ES-I3 (cell line): ENCODE measurements at regions not wholly inside any gene's neighbourhood (a gene's known extent, or its start where the extent isn't known, plus 50 kb on each side); places are given as distances from the start of the nearest gene placed in this dataset.
"Not testable (repeated sequence)": the region's sequence is repeated elsewhere in the genome, so short reads cannot be mapped to it uniquely, and the experiment has no call there.

ENCODE experiments used
- H3K36me3 ChIP-seq: 2 replicates; pipeline ENCODE4 v1.6.1; 2013; ENCODE audit warnings: mild to moderate bottlenecking, low read length, control low read depth, moderate library complexity; ENCODE audit not compliant: insufficient read depth
- H3K4me1 ChIP-seq: 2 replicates; pipeline ENCODE4 v1.6.1; 2013; ENCODE audit warnings: mild to moderate bottlenecking, control low read depth, low read length; ENCODE audit not compliant: insufficient read depth
- H3K9ac ChIP-seq: 2 replicates; pipeline ENCODE4 v1.6.1; 2013; ENCODE audit warnings: low read depth, mild to moderate bottlenecking, low read length, moderate library complexity
- H3K9me3 ChIP-seq: 2 replicates; pipeline ENCODE4 v1.6.1; 2013; ENCODE audit warnings: mild to moderate bottlenecking, low read length, moderate library complexity; ENCODE audit not compliant: control insufficient read depth, insufficient read depth

DNA sequence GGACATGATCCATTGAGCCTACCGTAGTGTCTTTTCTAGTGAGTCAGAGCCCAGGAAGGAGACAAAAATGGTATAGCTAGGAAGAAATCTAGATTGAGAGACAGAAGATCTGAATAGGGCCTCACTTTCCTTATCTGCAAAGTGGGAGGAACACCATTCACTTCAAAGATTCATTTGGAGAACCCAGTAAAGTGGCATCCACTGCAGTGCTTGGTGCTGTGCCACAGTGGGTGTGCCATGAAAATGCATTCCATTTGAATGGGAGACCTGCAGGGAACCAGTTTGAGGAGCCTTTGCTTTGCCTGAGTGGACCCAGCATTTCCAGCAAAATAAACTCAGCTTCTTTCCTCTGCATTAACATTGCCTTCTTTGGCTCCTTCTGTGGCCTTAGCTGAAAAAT lies 470.5 kb upstream of the CADM1 start:
- no peaks in the 10 kb centered on the region; the same call in 1 of the 2 replicates for H3K9me3 ChIP-seq
- peaks cover 5% of the 10 kb centered on the region; the same call in 1 of the 2 replicates for H3K4me1 ChIP-seq
- H3K36me3 ChIP-seq, result no peaks in the 10 kb centered on the region
- H3K9ac ChIP-seq, result peak overlapping the region; percentile 51; the same call in 1 of the 2 replicates

DNA sequence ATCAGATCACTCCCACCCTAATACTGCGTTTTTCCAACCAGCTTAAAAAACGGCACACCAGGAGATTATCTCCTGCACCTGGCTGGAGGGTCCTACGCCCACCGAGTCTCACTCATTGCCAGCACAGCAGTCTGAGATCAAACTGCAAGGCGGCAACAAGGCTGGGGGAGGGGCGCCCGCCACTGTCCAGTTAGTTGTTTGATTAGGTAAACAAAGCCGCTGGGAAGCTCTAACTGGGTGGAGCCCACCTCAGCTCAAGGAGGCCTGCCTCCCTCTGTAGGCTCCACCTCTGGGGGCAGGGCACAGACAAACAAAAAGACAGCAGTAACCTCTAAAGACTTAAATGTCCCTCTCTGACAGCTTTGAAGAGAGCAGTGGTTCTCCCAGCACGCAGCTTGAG lies 463.0 kb upstream of the CADM1 start:
- not testable (repeated sequence) for H3K36me3 ChIP-seq, H3K9me3 ChIP-seq, H3K4me1 ChIP-seq
- peak overlapping the region; percentile 3; the same call in 1 of the 2 replicates for H3K9ac ChIP-seq

DNA sequence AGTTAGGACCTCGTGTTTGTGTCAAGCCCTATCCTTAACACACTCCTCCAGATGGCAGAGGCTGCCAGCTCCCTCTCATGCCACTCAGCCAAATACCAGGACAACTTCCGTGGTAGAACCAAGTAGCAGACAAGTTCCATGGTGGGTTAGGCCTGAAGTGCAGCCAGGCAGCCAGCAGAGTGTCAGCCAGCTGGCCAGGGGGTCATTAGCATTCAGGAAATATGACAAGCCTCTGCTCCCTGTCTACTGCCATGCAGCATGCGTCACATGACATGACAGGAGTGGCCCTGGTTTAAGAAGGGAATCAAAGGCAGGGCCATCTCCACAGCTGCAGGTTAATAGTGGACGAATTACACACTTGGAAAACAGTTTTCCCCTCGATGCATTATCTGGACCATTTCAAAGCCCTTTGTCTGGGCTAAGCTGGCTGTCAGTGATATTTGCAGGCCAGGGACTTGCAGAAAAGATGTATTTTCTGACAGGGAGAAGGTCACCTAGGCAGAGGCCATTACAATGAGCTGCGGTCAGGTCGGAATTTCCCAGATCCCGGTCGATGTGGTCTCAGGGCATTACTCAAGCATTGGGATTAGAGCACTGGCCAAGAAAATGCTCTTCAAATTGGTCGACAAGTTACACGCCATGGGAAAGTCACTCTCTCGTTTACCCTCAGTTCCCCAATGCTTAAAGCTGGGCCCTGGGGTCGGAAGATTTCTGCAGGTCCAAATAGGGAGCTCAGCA lies 461.7 kb upstream of the CADM1 start:
- no peak overlapping the region for H3K9ac ChIP-seq
- H3K9me3 ChIP-seq, result no peaks in the 10 kb centered on the region
- no peaks in the 10 kb centered on the region for H3K4me1 ChIP-seq
- H3K36me3 ChIP-seq, result no peaks in the 10 kb centered on the region

DNA sequence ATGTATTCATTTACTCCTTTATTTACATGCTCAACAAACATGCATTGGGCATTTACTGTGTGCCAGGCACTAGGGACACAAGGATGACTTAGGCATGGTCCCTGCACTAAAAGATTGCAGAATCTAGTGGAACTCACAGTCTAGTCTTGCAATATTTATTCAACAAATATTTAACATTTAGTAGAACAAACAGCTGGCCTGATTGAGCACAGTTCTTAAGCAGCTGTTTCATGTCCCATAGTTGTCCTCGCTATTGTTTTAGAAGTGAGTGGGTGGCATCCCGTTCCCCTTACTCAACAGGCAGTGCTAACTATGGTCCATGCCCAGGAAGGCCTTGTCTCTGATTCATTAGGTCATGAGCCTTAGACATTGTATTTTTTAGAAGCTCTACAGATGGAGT lies 459.9 kb upstream of the CADM1 start:
- H3K9ac ChIP-seq, result no peak overlapping the region
- no peaks in the 10 kb centered on the region for H3K9me3 ChIP-seq
- H3K36me3 ChIP-seq, result no peaks in the 10 kb centered on the region
- no peaks in the 10 kb centered on the region for H3K4me1 ChIP-seq

DNA sequence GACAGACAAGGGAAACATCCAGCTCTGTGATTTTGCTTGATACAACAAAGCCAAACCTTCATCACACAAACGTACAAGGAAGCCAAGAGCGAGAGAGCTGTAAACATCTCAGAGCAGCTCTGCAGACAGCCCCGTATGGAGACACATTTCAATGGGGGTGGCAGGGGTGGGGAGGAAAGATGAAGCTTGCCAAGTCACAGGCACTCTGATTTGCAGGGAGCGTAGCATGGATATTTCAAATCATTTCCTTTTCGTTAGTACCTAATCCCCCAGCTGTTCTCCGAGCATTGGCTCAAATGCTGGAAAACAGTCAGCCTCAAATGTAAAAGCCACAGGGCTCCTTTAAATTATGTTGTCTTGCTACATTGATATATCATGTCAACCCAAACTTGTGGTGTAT lies 458.9 kb upstream of the CADM1 start:
- Histone ChIP-seq H3K4me1 (0 out of 2 replicates have a peak, but pooled peaks cover 3% of the 10 kb centered on the region), H3K36me3 (no peaks in the 10 kb centered on the region), H3K9me3 (no peaks in the 10 kb centered on the region), H3K9ac (no peak overlapping the region)

DNA sequence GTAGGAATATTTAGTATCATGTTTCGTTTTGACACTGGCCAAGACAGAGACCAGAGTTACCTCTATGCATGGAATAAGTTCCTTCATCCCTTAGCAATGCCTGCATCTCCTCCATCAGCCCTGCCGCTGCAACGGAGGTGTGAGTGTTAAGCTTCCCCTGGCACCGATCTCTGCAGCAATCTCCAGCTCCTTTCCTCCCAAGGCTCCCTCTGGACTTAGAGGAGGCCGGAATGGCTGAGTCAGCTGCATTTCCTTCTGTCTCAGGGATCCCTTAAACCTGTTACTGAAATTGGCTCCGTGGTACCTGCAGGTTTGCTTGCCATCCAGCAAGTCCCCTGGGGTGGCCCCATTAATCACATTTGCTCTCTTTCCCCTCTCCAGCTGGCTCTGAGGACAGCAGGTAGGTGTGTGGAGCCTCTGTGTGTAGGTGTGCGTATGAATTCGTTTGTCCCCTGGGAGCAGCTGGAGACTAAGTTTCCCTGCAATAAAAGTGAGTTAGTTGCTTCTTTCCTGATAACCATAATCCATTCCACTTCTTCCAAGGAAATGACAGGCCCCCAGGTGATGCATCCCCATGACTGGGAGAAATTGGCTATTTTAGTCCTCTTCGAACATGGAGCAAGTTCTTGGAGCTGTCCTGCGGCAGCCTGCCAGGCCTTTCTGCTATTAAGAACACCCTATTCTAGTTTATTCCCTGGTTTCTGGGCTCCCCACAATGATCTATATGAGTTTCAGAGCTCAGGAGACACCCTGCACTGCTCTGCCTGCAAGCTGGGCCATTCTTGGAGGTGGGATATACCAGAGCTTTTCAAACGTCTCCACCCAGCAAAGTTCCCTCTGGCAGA lies 457.2 kb upstream of the CADM1 start:
- no peak overlapping the region for H3K9ac ChIP-seq
- no peaks in the 10 kb centered on the region for H3K36me3 ChIP-seq
- 0 out of 2 replicates have a peak, but pooled peaks cover 4% of the 10 kb centered on the region for H3K4me1 ChIP-seq
- H3K9me3 ChIP-seq, result no peaks in the 10 kb centered on the region

DNA sequence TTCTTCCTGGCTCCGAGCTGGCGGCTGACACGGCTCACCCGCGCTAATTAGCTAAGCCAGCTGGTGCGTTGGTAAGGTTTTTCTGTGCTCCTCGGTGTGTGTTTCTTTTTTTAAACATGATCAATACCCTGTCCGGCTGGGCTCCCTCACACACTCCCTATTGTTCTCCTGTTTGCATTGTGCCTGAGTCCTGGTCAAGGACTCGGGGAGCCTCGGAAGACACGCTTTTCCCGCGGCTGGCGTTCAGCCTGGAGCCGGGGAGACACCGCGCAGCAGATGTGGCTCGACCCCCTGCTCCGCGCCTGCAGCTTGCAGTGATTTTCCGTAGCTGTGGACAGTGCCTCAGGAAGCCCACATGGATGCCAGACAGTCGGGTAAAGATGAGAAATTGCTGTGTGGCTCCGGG lies 454.9 kb upstream of the CADM1 start:
- Histone ChIP-seq H3K36me3 (no peaks in the 10 kb centered on the region), H3K9me3 (no peaks in the 10 kb centered on the region), H3K4me1 (0 out of 2 replicates have a peak, but pooled peaks cover 4% of the 10 kb centered on the region), H3K9ac (no peak overlapping the region)

DNA sequence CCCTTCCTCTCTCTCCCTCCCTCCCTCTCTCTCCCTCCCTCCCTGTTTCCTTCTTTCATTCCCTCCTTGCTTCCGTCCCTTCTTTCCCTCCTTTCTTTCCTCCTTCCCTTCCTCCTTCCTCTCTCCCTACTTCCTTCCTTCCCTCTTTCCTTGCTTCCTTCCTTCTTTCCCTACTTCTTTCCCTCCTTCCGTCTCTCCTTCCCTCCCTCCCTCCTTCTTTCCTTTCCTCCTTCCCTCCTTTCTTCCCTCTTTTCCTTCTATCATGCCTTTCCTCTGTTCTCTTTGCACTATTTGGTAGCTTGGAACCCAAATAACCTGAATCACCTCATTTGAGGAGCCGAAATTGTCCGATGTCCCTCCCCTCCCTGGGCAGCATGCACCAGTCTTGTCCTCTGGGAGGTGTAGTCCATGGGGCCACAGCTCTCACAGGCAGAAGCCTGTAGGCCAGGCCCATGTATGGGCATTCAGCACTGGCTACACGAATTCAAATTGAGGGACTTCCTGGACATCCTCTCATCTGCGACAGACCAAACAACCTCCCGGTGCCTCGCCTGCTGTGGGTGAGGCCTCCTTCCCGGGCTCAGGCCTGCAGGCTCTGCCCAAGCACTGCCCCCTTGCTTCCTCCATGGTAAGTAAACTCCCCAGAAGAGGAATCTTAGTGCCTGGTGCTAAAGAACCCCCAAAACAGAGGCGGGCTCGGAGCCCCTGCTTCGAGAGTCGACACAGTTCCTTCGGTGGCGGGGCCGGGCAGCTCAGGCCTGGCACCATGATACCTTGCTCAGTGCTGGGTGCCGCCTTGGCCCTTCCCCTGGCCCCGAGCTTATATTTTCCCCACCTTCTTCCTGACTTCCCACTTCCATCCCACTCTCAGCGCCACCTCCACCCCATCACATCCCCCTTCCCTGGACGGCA lies 454.1 kb upstream of the CADM1 start:
- Histone ChIP-seq H3K9me3 (no peaks in the 10 kb centered on the region), H3K4me1 (0 out of 2 replicates have a peak, but pooled peaks cover 4% of the 10 kb centered on the region), H3K9ac (no peak overlapping the region), H3K36me3 (no peaks in the 10 kb centered on the region)

DNA sequence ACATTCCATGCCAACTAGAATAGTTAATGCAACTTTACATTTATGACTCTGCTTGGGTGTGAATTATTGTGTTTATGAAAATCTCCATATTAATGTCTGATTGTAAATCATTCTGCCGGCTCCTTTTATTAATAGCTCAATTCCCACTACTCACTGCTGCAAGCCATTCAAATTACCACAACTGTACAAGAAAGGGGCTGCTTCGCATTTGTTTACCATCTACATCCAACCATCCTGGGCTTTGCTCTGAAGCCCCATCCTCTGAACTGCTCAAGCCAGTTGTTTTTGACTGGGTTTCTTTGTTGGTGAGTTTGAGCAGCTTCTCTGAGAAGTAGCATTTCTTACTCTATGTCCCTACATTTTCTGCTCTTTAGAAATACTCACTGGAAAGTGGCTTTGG lies 451.6 kb upstream of the CADM1 start:
- Histone ChIP-seq H3K9ac (no peak overlapping the region), H3K4me1 (0 out of 2 replicates have a peak, but pooled peaks cover 4% of the 10 kb centered on the region), H3K36me3 (no peaks in the 10 kb centered on the region), H3K9me3 (peaks cover 6% of the 10 kb centered on the region)

DNA sequence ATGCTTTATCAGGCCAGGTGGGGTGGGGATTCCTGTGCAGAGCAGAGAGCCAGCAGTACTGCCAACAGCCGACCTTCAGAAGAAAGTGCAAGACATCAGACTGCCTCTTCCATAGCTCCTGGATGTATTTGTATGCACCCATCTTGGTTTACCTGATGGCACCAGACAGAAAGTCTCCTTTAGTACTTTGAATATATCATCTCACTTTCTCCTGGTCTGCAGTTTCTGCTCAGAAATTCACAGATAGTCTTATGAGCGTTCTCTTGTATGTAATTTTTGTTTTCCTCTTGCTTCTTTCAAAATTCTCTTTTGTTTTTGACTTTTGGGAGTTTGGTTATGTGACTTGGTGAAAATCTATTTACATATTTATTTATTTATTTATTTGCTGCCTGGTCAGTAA lies 446.4 kb upstream of the CADM1 start:
- H3K36me3 ChIP-seq, result no peaks in the 10 kb centered on the region
- H3K9ac ChIP-seq, result no peak overlapping the region
- H3K9me3 ChIP-seq, result peaks cover 6% of the 10 kb centered on the region
- no peaks in the 10 kb centered on the region for H3K4me1 ChIP-seq

DNA sequence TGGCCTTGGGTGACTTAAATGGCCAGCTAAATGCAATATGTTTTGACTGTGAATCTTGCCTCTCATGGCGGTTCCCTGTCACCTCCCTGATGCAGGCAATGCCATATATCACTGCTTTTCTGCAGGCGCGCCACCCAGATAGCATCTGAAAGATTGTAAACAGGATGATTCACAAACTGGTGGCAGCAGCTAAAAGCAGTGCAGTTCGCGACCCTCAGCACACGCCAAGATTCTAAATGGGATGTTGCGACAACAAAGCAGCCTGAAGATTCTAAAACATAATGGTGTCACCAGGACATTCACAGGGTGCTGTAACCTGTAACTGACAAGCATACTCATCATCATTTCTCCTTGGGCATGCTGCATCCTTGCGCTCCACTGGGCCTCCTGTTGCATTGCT lies 440.4 kb upstream of the CADM1 start:
- no peaks in the 10 kb centered on the region; the same call in 1 of the 2 replicates for H3K9me3 ChIP-seq
- H3K36me3 ChIP-seq, result no peaks in the 10 kb centered on the region
- H3K4me1 ChIP-seq, result no peaks in the 10 kb centered on the region
- no peak overlapping the region for H3K9ac ChIP-seq

DNA sequence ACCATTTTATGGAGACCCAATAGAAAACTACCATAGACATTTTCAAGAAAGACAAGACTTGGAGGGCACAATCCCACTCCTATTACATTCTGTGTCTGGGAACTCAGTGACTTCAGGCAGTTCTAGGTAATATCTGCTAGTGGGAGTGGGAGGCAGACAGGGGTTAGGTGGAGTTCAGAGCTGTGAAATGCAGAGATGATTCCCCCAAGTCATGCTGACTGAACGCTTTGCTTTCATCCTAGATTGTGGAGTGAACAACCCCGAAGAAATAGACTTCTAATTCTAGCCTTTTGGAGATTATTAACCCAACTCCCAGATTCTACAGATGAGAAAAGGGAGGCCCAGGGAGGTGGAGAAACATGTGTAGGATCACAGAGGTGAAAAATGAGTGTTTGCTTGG lies 437.8 kb upstream of the CADM1 start:
- no peaks in the 10 kb centered on the region for H3K36me3 ChIP-seq
- H3K9ac ChIP-seq, result no peak overlapping the region
- H3K4me1 ChIP-seq, result no peaks in the 10 kb centered on the region
- no peaks in the 10 kb centered on the region; the same call in 1 of the 2 replicates for H3K9me3 ChIP-seq

DNA sequence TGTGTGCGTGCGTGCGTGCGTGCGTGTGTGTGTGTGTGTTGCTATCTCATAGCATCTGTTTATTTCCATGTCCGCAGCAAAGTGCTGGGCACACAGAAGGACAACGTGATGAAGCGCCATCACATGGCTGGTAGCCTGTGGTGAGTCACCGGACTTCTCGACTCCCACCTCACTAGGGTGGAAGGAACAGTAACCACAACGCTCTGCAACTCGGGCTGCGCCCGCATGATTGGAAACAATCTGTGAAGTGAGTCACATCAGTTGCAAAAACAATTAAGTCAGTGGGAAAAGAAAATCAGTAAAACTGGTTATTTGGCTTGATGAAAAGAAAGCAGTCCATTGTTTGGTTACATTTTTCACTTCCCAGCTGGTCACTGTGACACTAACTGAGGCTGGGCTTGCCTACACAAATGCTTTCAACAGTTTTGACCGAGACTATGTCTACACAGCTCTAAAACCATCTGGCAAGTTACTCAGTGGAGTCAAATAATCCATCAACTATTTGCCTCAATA lies 437.3 kb upstream of the CADM1 start:
- H3K9ac ChIP-seq, result no peak overlapping the region
- no peaks in the 10 kb centered on the region; the same call in 1 of the 2 replicates for H3K9me3 ChIP-seq

DNA sequence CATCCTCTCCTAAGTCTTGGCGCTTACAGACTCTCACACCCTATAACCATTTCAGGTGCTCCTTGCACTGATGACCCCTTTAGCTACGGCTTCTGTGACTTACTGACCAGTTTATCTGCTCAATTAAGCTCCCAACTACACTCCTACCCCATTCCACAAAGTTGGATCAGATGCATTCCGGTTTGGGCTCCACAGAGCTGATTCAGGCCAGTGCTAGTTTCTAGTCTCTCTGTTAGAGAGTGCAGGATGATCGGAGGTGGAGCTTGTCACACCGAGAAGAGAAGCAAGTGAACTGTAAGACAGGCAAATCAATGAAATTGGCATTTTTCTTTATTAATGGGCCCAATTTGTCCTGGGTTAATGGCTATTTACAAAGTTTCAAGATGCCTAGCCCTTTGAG lies 436.8 kb upstream of the CADM1 start:
- Histone ChIP-seq H3K36me3 (no peaks in the 10 kb centered on the region), H3K9me3 (no peaks in the 10 kb centered on the region; the same call in 1 of the 2 replicates), H3K9ac (no peak overlapping the region), H3K4me1 (no peaks in the 10 kb centered on the region)

More for the DNA sequence above, 437.3 kb upstream of the CADM1 start:
- H3K36me3 ChIP-seq, result no peaks in the 10 kb centered on the region
- no peaks in the 10 kb centered on the region for H3K4me1 ChIP-seq
